ENCODE measurements at regions not wholly inside any gene's neighbourhood (a gene's known extent, or its start where the extent isn't known, plus 50 kb on each side); places are given as distances from the start of the nearest gene placed in this dataset.

DNA sequence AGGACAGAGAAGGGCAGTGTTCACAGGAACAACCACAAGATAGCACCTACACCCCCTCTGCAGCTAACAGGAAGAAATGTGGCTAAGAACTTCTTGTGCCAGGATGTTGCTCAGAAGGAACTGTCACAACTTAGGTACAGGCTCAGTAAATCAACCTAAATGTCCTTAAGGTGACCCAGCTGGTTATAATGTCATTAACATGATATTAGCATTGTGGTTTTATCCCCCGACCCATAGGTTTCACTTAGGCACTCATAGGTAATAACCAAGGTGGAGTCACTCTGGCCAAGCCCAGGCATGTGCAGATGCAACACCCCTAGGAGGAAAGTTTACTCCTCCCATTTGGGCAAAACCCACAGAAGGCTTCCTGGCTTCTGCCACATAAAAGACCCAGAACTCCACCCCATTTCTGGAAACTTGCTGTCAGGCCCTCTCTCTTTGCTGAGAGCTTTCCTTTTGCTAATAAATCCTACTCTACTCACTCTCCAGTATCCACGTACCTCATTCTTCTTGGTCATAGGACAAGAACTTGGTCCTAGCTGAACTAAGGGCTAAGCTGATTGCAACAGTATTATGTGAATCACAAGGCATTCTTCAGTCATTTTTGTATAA, 951.3 kb downstream of the SLITRK5 start:
- Histone ChIP-seq H3K36me3 (ENCODE audit: insufficient read depth, low read depth, low read length) (no peaks in the 10 kb centered on the region), H3K4me1 (ENCODE audit: insufficient read depth, low read length) (no peaks in the 10 kb centered on the region), H3K4me3 (ENCODE audit: low read length) (no peak overlapping the region), H3K27me3 (ENCODE audit: insufficient read depth, low read length) (no peaks in the 10 kb centered on the region), H3K27ac (ENCODE audit: low read length) (no peak overlapping the region), H3K9me3 (ENCODE audit: insufficient read depth, low read depth, low read length) (peaks cover 5% of the 10 kb centered on the region; the same call in 1 of the 2 replicates), H3K9ac (ENCODE audit: low read depth, low read length) (no peak overlapping the region)

DNA sequence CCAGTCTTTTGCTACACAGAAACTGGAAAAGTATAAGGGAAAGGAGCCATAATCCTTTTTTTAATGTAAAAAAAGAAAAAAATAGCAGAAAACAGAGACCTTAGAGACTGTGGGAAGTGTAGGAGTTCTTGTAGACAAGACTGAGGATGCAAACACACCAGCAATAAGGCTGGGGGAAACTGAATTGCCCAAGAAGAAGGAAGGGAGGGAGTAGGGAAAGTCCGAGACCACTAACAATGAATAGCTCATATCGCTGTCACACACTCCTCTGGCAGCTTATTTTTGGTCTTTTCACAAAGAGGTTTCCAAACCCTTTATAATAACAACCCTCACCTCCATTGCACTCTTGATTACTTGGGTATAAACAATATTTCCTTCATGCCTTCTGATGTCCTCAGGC, 952.0 kb downstream of the SLITRK5 start:
- no peak overlapping the region for H3K27ac ChIP-seq (ENCODE audit: low read length)
- H3K27me3 ChIP-seq (ENCODE audit: insufficient read depth, low read length) = no peaks in the 10 kb centered on the region

DNA sequence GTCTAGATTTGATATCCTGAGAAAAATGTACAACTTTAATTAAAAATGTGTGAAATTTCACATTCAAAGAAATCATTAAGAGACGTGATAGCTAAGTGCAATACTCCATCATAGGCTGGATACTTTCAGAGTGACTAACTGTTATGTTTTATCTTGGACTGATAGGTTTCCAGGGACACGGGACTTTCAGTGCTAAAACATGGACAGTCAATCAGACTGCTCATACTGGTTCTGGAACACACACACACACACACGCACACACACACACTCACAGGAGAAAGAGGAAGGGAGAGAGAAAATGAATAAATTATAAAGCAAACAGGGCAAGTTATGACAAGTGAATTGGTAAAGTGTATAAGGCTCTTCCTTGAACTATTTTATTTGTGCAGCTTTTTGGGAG, 955.9 kb downstream of the SLITRK5 start:
- Histone ChIP-seq H3K27ac (ENCODE audit: low read length) (no peak overlapping the region), H3K36me3 (ENCODE audit: insufficient read depth, low read depth, low read length) (no peaks in the 10 kb centered on the region), H3K9ac (ENCODE audit: low read depth, low read length) (no peak overlapping the region), H3K27me3 (ENCODE audit: insufficient read depth, low read length) (no peaks in the 10 kb centered on the region), H3K4me1 (ENCODE audit: insufficient read depth, low read length) (no peaks in the 10 kb centered on the region), H3K9me3 (ENCODE audit: insufficient read depth, low read depth, low read length) (peaks cover 5% of the 10 kb centered on the region; the same call in 1 of the 2 replicates), H3K4me3 (ENCODE audit: low read length) (no peak overlapping the region)

More for the DNA sequence above, 952.0 kb downstream of the SLITRK5 start:
- Histone ChIP-seq H3K4me3 (ENCODE audit: low read length) (no peak overlapping the region), H3K36me3 (ENCODE audit: insufficient read depth, low read depth, low read length) (no peaks in the 10 kb centered on the region), H3K9ac (ENCODE audit: low read depth, low read length) (no peak overlapping the region), H3K9me3 (ENCODE audit: insufficient read depth, low read depth, low read length) (peaks cover 5% of the 10 kb centered on the region; the same call in 1 of the 2 replicates), H3K4me1 (ENCODE audit: insufficient read depth, low read length) (no peaks in the 10 kb centered on the region)

DNA sequence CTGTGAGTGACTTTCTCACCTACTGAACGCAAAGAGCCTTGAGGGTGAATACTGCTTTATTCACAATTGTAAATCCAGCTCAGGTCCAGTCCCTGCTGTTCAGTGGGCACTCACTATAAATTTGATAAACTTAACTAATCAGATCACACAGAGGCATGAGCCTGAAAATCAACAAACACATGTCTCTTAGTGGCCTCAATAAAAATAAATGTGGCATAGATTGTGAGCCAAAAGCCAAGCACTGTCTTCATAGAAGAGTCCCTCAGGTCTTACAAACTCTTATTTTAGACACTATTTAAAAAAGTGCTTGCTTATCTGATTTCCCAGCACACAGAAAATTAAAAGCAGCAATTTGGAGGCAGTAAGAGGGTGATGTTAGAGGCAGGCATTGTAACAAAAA, 957.7 kb downstream of the SLITRK5 start:
- H3K27me3 ChIP-seq (ENCODE audit: insufficient read depth, low read length) = no peaks in the 10 kb centered on the region
- no peaks in the 10 kb centered on the region; the same call in 1 of the 2 replicates for H3K9me3 ChIP-seq (ENCODE audit: insufficient read depth, low read depth, low read length)
- H3K27ac ChIP-seq (ENCODE audit: low read length) = no peak overlapping the region
- H3K4me1 ChIP-seq (ENCODE audit: insufficient read depth, low read length) = no peaks in the 10 kb centered on the region
- no peak overlapping the region for H3K4me3 ChIP-seq (ENCODE audit: low read length)
- H3K9ac ChIP-seq (ENCODE audit: low read depth, low read length) = no peak overlapping the region
- no peaks in the 10 kb centered on the region for H3K36me3 ChIP-seq (ENCODE audit: insufficient read depth, low read depth, low read length)

DNA sequence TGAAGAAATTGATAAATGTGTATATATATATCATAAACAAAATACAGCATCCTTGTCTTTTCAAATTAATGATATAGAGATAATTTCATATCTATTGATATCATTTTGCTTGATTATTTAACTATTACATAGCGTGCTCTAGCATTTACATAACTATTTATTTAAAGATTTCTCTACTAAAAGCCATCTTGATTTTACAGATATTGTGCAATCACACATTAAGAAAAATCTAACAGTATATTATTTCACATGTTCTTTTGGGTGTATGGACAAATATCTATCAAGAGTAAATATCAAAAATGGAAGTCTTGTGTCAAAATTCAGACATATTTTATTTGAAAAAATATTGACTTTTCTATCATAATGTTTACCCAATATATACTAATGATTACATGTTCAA, 966.8 kb downstream of the SLITRK5 start:
- Histone ChIP-seq H3K9me3 (ENCODE audit: insufficient read depth, low read depth, low read length) (peaks cover 6% of the 10 kb centered on the region; the same call in 1 of the 2 replicates), H3K27ac (ENCODE audit: low read length) (no peak overlapping the region), H3K4me3 (ENCODE audit: low read length) (no peak overlapping the region), H3K36me3 (ENCODE audit: insufficient read depth, low read depth, low read length) (no peaks in the 10 kb centered on the region), H3K4me1 (ENCODE audit: insufficient read depth, low read length) (no peaks in the 10 kb centered on the region), H3K27me3 (ENCODE audit: insufficient read depth, low read length) (no peaks in the 10 kb centered on the region), H3K9ac (ENCODE audit: low read depth, low read length) (no peak overlapping the region)

DNA sequence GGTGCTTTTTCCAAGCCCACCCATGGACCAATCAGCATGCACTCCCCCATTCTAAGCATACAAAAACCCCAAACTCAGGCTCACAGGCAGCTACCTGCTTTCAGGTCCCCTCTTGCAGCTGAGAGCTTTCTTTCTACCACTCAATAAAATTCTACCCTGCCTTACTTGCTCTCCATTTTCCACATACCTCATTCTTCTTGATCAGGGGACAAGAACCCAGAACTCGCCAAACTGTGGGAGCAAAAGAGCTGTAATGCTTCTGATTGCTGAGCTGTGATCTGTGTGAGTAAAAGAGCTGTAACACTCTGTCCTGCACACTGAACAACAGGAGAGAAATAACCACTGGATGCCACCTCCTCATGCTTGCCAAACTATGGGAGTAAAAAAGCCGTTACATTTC, 972.1 kb downstream of the SLITRK5 start:
- Histone ChIP-seq H3K27ac (ENCODE audit: low read length) (no peak overlapping the region), H3K4me1 (ENCODE audit: insufficient read depth, low read length) (no peaks in the 10 kb centered on the region)

DNA sequence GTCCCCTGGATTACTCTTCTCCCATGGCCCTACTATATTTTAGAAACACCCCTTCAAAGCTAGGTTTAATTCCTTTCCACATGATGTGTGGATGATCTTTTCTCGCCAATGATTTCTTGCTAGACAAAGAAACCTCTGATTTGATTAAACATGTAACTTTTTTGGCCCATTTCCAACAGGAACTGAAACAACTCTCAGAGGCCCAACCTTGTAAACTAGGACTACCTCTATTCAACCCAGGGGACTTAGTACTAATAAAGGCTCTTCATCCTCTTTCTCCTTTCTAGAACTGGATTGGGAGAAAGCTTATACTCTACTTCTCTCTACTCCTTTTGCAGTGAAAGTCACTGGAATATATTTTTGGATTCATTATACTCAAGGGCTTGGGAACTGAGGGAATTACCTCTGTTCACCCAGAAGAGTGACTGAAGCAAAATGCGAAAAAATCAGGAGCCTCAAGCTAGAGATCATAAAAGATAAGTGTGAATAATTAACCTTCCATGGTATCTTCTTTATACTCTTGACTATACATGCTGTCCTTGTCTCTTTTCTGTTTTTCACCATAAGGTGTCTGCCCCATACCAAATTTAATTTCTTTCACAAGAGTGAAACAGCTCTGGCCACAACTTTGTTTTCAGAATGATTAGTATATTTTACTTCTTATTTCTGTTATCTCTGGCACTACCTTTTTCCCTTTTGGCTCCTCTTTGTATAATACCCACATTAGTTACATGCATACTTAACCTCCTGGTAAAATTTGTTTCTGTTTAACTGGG, 977.6 kb downstream of the SLITRK5 start:
- Histone ChIP-seq H3K4me3 (ENCODE audit: low read length) (no peak overlapping the region), H3K4me1 (ENCODE audit: insufficient read depth, low read length) (no peaks in the 10 kb centered on the region), H3K9ac (ENCODE audit: low read depth, low read length) (no peak overlapping the region), H3K27me3 (ENCODE audit: insufficient read depth, low read length) (no peaks in the 10 kb centered on the region), H3K9me3 (ENCODE audit: insufficient read depth, low read depth, low read length) (peaks cover 17% of the 10 kb centered on the region), H3K36me3 (ENCODE audit: insufficient read depth, low read depth, low read length) (no peaks in the 10 kb centered on the region), H3K27ac (ENCODE audit: low read length) (no peak overlapping the region)

More for the DNA sequence above, 972.1 kb downstream of the SLITRK5 start:
- H3K4me3 ChIP-seq (ENCODE audit: low read length) = no peak overlapping the region
- H3K9me3 ChIP-seq (ENCODE audit: insufficient read depth, low read depth, low read length) = peaks cover 31% of the 10 kb centered on the region
- no peak overlapping the region for H3K9ac ChIP-seq (ENCODE audit: low read depth, low read length)
- H3K27me3 ChIP-seq (ENCODE audit: insufficient read depth, low read length) = no peaks in the 10 kb centered on the region
- no peaks in the 10 kb centered on the region for H3K36me3 ChIP-seq (ENCODE audit: insufficient read depth, low read depth, low read length)

DNA sequence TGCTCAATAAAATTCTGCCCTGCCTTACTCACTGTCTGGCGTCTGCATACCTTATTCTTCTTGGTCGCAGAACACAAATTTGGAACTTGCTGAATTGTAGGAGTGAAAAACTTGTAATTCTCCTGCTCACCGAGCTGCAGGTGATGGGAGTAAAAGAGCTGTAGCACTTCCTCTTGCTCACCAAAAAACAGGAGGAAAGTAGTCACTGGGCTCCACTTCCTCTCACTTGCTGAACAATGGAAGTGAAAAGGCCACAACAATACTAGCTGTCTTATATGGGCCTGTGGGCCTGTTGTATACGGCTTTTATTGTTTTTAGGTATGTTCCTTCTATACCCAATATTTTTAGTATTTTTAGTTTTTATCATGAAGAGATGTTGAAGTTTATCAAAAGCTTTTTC, 978.7 kb downstream of the SLITRK5 start:
- H3K27me3 ChIP-seq (ENCODE audit: insufficient read depth, low read length) = no peaks in the 10 kb centered on the region

DNA sequence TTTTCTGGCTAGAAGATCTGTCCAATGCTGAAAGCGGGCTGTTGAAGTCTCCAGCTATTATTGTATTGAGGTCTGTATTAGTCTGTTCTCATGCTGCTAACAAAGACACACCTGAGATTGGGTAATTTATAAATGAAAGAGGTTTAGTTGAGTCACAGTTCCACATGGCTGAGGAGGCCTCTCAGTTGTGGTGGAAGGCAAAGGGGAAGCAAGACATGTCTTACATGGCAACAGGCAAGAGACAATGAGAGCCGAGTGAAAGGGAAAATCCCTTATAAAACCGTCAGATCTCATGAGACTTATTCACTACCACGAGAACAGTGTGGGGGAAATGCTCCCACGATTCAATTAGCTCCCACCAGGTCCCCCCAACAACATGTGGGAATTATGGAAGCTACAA, 980.4 kb downstream of the SLITRK5 start:
- no peak overlapping the region for H3K27ac ChIP-seq (ENCODE audit: low read length)
- H3K9me3 ChIP-seq (ENCODE audit: insufficient read depth, low read depth, low read length) = 0 out of 2 replicates have a peak, but pooled peaks cover 3% of the 10 kb centered on the region
- no peak overlapping the region for H3K4me3 ChIP-seq (ENCODE audit: low read length)
- H3K4me1 ChIP-seq (ENCODE audit: insufficient read depth, low read length) = no peaks in the 10 kb centered on the region
- no peaks in the 10 kb centered on the region for H3K27me3 ChIP-seq (ENCODE audit: insufficient read depth, low read length)
- H3K9ac ChIP-seq (ENCODE audit: low read depth, low read length) = no peak overlapping the region
- no peaks in the 10 kb centered on the region for H3K36me3 ChIP-seq (ENCODE audit: insufficient read depth, low read depth, low read length)

More for the DNA sequence above, 978.7 kb downstream of the SLITRK5 start:
- H3K4me3 ChIP-seq (ENCODE audit: low read length) = no peak overlapping the region
- no peaks in the 10 kb centered on the region for H3K36me3 ChIP-seq (ENCODE audit: insufficient read depth, low read depth, low read length)
- H3K4me1 ChIP-seq (ENCODE audit: insufficient read depth, low read length) = no peaks in the 10 kb centered on the region
- H3K9ac ChIP-seq (ENCODE audit: low read depth, low read length) = no peak overlapping the region
- H3K27ac ChIP-seq (ENCODE audit: low read length) = no peak overlapping the region
- H3K9me3 ChIP-seq (ENCODE audit: insufficient read depth, low read depth, low read length) = peaks cover 6% of the 10 kb centered on the region; the same call in 1 of the 2 replicates

DNA sequence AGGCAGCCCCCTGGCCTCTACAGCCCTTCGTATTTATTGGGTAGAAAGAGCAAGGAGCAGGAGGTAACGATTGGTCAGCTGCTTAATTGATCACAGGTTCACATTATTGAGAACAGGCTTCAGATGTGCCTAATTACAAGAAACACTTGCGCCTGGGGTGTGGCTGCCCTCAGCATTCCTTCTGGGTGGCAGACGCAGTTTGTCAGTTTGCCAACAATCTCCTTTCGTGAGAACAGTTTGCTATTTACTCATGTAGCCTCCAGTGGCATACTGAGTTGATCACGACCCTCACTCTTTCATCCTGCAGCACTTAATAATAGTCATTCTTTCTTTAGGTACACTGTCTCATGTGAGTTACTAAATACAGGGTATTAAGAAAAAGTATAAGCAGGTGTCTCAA, 985.6 kb downstream of the SLITRK5 start:
- no peaks in the 10 kb centered on the region for H3K4me1 ChIP-seq (ENCODE audit: insufficient read depth, low read length)
- no peak overlapping the region for H3K4me3 ChIP-seq (ENCODE audit: low read length)
- no peaks in the 10 kb centered on the region for H3K9me3 ChIP-seq (ENCODE audit: insufficient read depth, low read depth, low read length)

DNA sequence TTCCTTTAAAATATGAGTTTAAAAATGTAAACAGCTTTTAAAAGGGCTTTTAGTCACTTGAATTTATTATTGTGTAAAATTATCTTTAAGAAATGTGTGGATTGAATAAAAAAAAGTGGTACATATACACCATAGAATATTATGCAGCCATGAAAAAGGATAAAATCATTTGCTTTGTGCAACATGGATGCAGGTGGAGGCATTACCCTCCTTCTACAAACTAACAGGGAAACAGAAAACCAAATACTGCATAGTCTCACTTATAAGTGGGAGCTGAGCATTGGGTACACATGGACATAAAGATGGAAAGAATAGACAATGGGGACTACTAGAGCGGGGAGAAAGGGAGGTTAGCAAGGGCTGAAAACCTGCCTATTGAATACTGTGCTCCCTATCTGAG, 999.3 kb downstream of the SLITRK5 start:
- H3K9ac ChIP-seq (ENCODE audit: low read depth, low read length) = no peak overlapping the region
- no peaks in the 10 kb centered on the region for H3K36me3 ChIP-seq (ENCODE audit: insufficient read depth, low read depth, low read length)
- no peaks in the 10 kb centered on the region for H3K27me3 ChIP-seq (ENCODE audit: insufficient read depth, low read length)
- H3K27ac ChIP-seq (ENCODE audit: low read length) = no peak overlapping the region
- no peak overlapping the region for H3K4me3 ChIP-seq (ENCODE audit: low read length)
- no peaks in the 10 kb centered on the region for H3K4me1 ChIP-seq (ENCODE audit: insufficient read depth, low read length)
- H3K9me3 ChIP-seq (ENCODE audit: insufficient read depth, low read depth, low read length) = no peaks in the 10 kb centered on the region

More for the DNA sequence above, 985.6 kb downstream of the SLITRK5 start:
- Histone ChIP-seq H3K36me3 (ENCODE audit: insufficient read depth, low read depth, low read length) (no peaks in the 10 kb centered on the region), H3K27ac (ENCODE audit: low read length) (no peak overlapping the region), H3K9ac (ENCODE audit: low read depth, low read length) (no peak overlapping the region), H3K27me3 (ENCODE audit: insufficient read depth, low read length) (no peaks in the 10 kb centered on the region)

DNA sequence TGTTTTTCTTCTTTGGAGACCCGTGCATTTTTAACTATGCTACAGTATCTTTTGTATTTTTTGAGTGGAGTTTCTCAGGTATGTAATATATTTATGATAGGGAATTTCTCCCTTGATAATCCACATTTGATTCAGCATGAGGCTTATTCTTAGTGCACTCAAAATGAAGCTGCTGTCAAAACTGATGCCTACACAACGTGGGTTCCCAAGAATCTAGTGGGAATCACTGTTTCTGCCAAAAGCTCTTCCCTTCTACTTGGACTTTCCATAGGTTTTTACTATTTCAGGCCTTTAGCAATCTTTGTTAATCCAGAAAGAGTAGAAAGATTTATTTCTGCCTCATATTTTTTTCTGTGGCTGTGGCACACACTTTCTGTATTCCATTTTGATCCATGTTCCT, 1003.7 kb downstream of the SLITRK5 start:
- Histone ChIP-seq H3K4me1 (ENCODE audit: insufficient read depth, low read length) (no peaks in the 10 kb centered on the region), H3K27ac (ENCODE audit: low read length) (no peak overlapping the region), H3K4me3 (ENCODE audit: low read length) (no peak overlapping the region), H3K36me3 (ENCODE audit: insufficient read depth, low read depth, low read length) (no peaks in the 10 kb centered on the region), H3K9me3 (ENCODE audit: insufficient read depth, low read depth, low read length) (no peaks in the 10 kb centered on the region), H3K9ac (ENCODE audit: low read depth, low read length) (no peak overlapping the region), H3K27me3 (ENCODE audit: insufficient read depth, low read length) (no peaks in the 10 kb centered on the region)
